NCI-H1092 treated with DMSO at 0.1 percent for 48 hours (cell line): ENCODE measurements at regions not wholly inside any gene's neighbourhood (a gene's known extent, or its start where the extent isn't known, plus 50 kb on each side); places are given as distances from the start of the nearest gene placed in this dataset.
"Not testable (repeated sequence)": the region's sequence is repeated elsewhere in the genome, so short reads cannot be mapped to it uniquely, and the experiment has no call there.

ENCODE experiments used
- DNase-seq: peaks from one replicate; lab custom pipeline; 2025; lab: John Stamatoyannopoulos, UW

DNA sequence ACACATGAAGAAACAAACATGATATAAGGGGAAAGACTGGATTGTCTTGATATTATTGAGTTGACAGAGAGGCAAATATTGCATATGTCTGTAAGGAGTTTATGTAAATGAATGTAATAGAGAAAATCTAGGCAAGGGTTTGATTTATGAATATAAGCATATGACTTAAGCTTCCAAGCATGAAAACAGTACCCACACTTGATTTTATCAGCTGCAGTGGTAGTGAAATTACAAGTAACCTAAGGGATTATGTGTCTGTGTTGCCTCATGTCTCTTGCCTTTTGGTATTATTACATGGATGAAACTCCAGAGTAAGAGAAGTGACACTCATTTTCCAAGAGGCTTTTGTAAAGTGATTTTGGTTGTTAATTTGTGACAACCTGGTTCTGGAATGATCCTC, 1678.9 kb downstream of the KCNT2 start:
- no peak for DNase-seq

DNA sequence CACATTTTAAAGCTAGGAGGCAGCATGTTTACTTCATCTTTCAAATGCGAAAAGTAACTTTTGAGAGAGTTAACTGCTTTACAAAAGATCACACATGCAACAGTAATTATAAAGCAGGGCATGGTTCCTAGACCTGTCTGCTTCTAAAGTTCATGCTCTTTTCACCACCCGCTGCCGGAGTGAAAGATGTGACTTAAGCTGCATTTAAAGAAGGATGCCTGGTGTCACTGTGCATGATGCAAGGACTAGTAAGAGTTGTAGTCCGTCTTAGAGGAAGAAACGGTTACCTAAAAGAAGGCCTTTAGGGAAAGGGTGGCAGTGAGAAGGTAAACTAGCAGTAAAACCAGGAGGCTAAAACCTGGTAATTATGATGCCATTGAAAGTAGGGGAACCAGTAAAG, 1689.1 kb downstream of the KCNT2 start:
- no peak for DNase-seq

DNA sequence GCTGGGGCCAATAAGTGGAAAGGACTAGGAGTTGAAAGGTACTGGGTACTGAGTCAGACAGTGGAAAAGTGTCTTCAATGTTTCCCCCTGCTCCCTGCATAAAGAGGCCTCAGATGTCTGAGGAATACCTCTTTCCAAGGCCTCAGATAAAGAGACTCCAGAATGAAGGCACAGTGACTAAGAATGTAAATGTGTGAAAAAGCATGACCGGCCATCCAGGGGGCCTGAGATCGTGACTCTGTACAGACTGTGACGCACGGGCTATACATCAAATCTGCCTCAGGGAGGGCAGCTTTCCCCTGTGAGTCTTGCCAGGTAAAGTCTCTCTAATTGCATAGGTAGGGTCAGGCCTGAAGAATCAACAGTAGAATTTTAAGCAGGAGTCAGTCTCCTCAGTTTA, 1690.5 kb downstream of the KCNT2 start:
- DNase-seq: no peak

DNA sequence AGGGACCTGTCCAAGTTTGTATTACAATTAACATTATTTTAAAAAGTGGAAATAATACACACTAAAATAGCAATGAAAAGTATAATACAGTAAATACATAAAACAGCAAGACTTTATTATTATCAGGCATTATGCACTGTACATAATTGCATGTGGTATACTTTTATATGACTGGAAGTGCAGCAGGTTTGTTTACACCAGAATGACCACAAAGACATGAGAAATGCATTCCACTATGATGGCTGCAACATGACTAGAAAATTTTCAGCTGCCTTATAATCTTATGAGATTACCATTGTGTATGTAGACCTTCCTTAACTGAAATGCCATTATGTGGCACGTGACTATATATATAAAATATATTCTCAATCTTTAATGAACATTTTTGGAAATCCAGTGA, 1699.6 kb downstream of the KCNT2 start:
- DNase-seq: no peak

DNA sequence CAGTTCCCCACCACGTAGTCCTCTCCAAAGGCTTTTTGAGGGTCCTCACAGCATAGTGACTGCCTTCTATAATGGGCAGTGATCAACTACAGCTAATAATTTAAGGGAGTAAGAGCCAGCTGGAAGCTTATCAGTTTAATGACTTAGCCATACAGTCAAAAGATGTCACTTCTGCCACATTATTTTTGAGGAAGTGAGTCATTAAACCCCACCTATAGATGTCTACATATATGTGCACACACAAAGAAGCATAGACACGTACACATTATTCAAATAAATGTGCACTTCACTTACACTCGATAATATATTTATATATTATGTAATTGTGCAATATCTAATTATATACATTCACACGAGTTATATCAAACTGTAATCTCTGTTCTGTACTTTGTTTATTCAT, 1704.7 kb downstream of the KCNT2 start:
- no peak for DNase-seq

DNA sequence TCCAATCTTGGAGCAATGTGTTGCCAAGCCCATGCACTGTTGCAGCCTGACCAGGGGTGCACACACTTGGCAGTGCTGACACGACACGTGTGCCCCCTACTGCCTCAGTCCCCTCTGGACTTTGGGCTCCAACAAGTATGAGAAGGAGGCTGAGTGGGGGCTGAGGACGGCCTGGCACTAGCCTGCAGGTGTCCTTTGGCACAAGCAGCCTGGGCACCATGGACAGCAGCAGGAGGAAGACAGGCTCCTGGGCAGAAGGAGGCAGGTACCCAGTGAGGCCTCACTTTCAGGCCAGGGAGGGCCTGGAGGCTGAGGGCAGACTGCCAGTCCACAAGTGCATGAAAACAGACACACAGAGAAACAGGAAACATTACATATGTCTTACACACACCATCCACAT, 1702.9 kb upstream of the B3GALT2 start:
- no peak for DNase-seq

DNA sequence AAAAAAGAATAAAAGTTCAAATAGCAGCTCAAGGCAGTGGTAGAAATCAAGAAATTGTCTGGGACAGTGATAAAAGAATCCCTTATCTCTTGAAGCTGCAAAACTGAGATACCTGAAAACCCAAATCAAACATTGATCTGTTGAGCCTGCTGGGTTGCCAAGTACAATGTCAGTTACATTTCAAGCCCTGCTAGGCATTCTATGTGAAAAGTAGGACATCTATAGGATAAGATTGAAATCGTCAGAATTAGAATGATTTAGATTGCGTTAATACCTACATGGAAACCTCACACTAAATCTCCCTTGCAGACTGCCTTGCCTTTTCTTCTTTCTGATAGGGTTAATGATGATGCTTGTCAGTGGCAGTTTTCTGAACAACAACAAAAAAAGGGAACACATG, 1684.4 kb upstream of the B3GALT2 start:
- no peak for DNase-seq

DNA sequence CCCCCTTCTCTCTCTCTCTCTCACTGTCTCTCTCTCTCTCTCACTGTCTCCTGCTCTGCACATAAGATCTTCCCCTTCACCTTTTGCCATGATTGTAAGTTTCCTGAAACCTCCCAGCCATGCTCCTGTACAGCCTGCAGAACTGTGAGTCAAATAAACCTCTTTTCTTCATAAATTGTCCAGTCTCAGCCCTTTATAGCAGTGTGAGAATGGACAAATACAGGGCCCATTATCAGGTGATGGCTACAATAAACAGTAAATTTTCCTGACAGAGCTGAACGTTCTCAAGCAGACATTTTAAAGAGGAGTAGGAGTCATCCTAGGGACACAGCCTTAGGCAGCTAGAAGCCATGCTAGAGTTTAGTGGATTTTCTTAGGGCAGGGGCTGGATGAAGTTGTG, 1679.7 kb upstream of the B3GALT2 start:
- DNase-seq: no peak

DNA sequence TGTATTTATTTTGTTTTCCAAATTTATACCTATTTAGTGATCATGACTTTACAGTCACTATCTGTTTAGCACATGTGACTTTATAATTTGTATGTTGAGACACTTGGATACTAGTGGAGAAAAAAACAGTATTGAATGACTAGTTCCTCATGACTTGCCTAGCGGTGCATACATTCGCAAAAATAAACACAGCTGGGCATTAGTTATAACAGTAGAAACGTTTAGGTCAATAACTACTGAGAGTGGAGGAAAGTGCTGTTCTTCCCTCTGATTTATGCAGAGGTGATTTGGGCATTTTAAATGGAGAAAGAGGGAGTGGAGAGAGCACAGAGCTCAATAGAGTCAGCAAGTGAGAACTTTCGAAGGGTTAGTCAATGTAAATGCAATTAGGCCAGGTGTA, 1679.0 kb upstream of the B3GALT2 start:
- peak; percentile 73 for DNase-seq

DNA sequence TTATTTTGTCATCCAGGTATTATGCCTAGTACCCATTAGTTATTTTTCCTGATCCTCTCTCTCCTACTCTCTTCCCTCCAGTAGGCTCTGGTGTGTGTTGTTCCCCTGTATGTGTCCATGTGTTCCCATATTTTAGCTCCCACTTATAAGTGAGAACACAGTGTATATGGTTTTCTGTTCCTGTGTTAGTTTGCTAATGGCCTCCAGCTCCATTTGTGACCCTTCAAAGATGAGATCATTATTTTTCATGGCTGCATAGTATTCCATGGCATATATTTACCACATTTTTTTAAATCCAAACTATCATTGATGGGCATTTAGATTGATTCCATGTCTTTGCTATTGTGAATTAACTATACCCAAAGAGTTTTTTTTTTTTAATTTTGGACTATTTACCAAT, 1675.7 kb upstream of the B3GALT2 start:
- no peak for DNase-seq

DNA sequence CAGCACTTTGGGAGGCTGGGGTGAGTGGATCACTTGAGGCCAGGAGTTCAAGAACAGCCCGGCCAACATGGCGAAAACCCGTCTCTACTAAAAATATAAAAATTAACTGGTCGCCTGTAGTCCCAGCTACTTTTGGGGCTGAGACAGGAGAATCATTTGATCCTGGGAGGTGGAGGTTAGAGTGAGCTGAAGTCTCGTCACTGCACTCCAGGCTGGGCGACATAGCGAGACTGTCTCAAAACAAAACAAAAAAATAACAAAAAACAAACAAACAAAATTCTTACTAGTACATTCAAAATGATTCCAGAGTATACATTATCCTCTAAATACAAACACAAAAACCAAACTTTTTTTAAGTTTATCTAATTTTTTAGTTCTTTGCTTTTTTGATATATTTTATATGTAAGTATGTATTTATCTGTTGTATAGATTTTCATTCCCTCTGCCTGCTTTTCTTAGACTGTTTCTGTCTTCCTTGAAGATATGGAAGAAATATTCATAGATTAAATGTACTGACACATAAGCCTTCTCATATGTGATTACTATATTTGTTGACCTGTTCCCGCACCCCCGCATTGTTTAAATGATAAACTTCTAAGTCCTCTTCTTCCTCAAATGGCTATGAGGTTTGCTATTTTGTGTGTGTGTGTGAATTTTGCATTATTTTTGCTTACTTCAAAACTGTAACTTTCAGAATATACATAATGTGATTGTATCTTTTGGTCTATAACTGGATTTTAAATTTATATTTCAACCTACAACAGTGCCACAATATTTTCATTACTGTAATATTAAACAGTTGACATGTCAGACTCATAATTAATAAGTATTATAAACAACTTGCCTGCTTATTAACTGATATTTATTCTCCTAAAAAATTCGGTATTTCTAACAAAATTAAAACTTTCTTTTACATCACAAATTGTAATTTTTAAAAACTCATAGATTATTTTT, 1674.1 kb upstream of the B3GALT2 start:
- DNase-seq: no peak

DNA sequence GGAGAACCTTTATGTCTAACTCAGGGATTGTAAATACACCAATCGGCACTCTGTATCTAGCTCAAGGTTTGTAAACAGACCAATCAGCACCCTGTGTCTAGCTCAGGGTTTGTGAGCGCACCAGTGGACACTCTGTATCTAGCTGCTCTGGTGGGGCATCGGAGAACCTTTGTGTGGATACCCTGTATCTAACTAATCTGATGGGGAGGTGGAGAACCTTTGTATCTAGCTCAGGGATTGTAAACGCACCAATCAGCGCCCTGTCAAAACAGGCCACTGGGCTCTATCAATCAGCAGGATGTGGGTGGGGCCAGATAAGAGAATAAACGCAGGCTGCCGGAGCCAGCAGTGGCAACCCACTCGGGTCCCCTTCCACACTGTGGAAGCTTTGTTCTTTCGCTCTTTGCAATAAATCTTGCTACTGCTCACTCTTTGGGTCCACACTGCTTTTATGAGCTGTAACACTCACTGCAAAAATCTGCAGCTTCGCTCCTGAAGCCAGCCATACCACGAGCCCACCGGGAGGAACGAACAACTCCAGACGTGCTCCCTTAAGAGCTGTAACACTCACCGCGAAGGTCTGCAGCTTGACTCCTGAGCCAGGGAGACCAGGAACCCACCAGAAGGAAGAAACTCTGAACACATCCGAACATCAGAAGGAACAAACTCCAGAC, 1673.2 kb upstream of the B3GALT2 start:
- DNase-seq: not testable (repeated sequence)

DNA sequence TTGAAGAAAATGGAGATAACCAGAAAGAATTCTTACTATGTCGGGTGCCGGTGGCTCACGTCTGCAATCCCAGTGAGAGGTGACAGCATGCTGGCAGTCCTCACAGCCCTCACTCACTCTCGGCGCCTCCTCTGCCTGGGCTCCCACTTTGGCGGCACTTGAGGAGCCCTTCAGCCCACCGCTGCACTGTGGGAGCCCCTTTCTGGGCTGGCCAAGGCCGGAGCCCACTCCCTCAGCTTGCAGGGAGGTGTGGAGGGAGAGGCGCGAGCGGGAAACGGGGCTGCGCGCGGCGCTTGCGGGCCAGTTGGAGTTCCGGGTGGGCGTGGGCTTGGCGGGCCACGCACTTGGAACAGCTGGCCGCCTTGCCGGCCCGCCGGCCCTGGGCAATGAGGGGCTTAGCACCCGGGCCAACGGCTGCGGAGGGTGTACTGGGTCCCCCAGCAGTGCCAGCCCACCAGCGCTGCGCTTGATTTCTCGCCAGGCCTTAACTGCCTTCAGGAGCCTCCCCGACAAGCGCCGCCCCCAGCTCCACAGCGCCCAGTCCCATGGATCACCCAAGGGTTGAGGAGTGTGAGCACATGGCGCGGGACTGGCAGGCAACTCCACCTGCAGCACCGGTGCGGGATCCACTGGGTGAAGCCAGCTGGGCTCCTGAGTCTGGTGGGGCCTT, 1672.5 kb upstream of the B3GALT2 start:
- DNase-seq: not testable (repeated sequence)

DNA sequence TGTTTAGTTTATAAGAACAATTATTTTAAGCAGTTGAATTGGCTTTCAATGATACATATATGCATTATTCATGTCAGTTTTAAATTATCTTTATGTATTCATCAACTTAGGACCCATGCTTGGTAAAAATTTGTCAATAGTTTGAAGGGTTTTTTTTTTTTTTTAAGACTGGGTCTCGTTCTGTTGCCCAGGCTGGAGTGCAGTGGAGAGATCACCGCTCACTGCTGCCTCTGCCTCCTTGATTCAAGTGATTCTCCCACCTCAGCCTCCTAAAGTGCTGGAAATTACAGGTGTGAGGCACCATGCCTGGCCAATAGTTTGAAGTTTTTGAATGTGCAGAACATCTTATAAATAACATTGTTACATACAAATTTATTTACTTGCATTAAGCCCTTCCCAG, 1671.0 kb upstream of the B3GALT2 start:
- no peak for DNase-seq

DNA sequence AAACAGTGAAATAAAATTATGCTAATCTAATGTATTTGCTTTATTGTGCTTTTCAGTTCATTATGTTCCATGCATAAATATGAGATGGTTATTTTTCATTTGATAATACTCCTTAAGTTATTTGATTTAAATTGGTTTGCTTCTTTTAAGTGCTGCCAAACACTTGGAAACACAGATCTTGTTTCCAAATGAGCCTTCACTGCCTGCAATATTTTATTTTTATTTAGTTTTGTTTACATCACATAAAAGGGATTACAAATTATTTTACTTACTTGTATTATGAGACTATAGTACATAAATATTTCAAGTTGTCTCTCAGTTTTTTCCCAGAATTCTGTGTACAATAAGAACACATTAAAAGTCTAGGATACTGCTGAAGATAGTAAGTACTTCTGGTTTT, 1662.4 kb upstream of the B3GALT2 start:
- no peak for DNase-seq

DNA sequence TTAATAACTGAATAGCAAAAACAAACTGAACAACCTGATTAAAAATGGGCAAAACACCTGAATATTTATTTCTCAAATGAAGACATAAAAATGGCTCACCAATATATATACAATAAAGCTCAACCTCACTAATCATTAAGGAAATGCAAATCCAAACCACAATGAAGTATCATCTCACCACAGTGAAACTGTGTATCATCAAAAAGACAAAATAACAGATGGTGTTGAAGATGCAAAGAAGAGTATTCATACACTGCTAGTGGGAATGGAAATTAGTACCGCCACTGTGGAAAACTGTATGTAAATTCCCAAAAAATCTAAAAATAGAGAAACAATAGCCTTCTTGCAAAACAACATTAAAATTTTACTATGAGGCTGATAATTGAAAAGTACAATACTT, 1660.1 kb upstream of the B3GALT2 start:
- no peak for DNase-seq

DNA sequence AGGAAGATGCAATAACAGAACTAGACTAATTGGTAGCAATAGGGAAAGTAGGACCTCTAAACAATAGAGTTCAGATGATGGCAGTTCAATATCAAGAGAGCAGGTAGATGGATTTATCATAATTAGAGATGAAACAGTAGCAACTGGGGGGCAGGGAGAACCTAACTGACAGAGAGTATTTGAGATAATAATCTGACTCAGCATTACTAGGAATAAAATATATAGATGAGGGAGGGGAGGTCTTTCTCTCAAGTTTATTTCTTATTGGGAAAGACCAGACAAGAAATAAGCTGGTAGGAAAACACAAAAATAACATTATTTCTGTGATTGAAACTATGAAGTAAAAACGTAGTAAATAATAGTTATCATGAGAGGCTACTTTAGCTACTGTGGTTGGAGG, 1656.7 kb upstream of the B3GALT2 start:
- DNase-seq: no peak

DNA sequence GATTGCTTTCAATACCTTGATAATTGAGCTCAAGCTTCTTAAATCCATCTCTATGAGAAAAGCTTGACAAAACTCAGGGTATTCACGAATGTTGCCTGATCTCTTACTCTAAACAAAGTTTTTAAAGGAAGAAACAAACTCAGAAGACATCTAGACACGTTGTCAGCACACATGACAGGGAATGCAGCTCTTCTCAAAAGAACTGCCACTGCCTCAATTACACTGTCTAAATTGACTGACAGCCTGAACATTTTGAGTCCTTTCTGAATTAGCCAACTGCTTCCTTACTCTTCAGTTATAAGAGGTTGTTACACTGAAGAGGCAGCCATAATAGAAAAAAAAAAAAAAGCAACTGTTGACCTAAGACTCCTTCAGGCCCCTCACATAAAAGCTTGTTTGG, 1646.7 kb upstream of the B3GALT2 start:
- DNase-seq: peak; percentile 53

DNA sequence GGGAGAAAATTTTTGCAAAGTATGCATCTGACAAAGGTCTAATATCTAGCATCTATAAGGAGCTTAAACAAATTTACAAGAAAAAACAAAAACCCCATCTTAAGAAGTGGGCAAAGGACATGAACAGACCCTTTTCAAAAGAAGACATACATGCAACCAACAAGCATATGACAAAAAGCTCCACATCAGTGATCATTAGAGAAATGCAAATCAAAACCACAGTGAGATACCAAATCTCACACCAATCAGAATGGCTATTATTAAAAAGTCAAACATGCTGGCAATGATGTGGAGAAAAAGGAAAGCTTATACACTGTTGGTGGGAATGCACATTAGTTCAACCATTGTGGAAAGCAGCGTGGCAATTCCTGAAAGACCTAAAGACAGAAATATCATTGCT, 1645.2 kb upstream of the B3GALT2 start:
- not testable (repeated sequence) for DNase-seq

DNA sequence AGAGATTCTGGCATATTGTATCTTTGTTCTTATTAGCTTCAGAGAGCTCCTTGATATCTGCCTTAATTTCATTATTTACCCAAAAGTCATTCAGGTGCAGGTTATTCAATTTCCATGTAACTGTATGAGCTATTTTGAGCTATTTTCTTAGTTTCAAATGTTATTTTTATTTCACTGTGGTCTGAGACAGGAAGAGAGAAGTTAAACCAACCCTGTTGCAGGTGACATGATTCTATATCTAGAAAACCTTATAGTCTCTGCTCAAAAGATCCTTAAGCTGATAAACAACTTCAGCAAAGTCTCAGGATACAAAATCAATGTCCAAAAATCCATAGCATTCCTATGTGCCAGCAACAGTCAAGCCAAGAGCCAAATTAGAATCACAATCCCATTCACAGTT, 1644.0 kb upstream of the B3GALT2 start:
- DNase-seq: no peak

DNA sequence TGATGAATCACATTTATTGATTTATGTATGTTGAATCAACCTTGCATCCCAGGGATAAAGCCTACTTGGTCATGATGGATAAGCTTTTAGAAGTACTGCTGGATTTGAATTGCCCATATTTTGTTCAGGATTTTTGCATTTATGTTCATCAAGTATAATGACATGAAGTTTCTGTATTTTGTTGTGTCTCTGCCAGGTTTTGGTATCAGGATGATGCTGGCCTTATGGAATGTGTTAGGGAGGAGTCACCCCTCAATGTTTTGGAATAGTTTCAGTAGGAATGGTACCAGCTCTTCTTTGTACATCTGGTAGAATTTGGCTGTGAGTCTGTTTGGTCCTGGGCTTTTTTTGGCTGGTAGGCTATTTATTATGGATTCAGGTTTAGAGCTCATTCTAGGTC, 1643.1 kb upstream of the B3GALT2 start:
- no peak for DNase-seq

DNA sequence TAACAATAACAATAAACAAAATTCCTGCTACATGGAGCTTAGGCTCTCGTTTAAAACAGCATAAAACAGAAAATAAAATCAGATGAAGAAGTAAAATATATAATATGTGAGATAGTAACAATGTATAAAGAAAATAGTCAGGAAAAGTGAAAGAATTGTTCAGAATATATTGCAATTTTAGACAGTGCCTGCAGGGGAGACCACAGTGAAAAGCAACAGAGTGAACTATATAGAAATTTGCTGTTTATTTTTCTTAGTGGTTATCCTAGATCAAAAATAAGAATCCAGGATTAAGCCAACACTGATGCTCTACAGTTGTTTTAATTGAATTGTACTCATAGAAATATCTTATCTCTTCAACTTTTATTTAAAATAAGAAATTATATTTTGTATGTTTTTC, 1639.0 kb upstream of the B3GALT2 start:
- DNase-seq: no peak

DNA sequence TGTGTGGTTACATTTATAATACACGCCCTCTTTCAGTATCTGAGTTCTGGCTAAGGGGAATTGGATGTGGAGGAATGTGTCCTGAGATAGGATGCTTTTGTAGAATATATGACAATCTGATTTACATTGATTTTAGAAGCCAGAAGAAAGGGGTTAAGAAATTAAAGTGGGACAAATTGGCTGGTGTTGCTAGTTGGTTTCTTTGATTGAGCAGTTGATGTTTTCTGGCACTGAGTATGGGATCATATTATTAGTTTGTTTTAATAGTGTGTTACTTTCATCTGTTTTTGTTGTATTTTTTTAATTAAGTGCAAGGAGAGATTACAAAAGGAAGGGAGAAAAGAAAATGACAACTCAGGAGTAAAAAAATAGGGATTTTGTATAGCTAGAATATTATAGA, 1634.7 kb upstream of the B3GALT2 start:
- DNase-seq: no peak
